ENCODE measurements at regions not wholly inside any gene's neighbourhood (a gene's known extent, or its start where the extent isn't known, plus 50 kb on each side); places are given as distances from the start of the nearest gene placed in this dataset.

DNA sequence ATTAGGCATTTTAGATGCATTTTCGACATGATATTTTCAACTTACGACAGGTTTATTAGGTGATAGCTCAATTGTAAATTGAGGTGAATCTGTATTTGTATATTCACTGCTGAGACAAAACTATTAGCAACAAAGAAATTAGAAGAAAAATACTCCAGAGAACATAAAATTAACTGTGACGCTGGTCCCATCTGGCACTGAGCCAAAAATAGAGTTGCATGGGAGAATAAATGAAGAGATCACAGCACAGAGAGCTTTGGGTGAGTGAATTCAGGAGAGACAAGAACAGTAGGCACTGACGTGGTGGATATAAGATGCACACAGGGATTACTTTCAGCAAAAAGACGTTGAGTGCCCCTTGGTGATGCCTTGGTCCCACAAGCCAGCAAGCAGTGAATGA is 306.2 kb upstream of the RAB6C start:
- no peaks in the 10 kb centered on the region for H4K20me1 ChIP-seq (ENCODE audit: control insufficient read depth, insufficient read depth, low read depth, low read length)
- H3F3A ChIP-seq (ENCODE audit: control insufficient read depth, insufficient read depth), result no peaks in the 10 kb centered on the region
- no peak for TF ChIP-seq EZH2phosphoT487 (IDR thresholded peaks at IDR 0.05; ENCODE audit: borderline replicate concordance, low read length)
- TF ChIP-seq, protein P1, sequence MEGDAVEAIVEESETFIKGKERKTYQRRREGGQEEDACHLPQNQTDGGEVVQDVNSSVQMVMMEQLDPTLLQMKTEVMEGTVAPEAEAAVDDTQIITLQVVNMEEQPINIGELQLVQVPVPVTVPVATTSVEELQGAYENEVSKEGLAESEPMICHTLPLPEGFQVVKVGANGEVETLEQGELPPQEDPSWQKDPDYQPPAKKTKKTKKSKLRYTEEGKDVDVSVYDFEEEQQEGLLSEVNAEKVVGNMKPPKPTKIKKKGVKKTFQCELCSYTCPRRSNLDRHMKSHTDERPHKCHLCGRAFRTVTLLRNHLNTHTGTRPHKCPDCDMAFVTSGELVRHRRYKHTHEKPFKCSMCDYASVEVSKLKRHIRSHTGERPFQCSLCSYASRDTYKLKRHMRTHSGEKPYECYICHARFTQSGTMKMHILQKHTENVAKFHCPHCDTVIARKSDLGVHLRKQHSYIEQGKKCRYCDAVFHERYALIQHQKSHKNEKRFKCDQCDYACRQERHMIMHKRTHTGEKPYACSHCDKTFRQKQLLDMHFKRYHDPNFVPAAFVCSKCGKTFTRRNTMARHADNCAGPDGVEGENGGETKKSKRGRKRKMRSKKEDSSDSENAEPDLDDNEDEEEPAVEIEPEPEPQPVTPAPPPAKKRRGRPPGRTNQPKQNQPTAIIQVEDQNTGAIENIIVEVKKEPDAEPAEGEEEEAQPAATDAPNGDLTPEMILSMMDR (IDR thresholded peaks at IDR 0.05; ENCODE audit: low read depth, low read length, poor library complexity, severe bottlenecking), result no peak
- peaks cover 16% of the 10 kb centered on the region for H3K27me3 ChIP-seq (ENCODE audit: control insufficient read depth, low read length)
- no peak overlapping the region for H3K27ac ChIP-seq (ENCODE audit: low read depth, low read length)
- H3K9me2 ChIP-seq (replicated peaks; ENCODE audit: control insufficient read depth, low read length), result no peaks in the 10 kb centered on the region
- no peak overlapping the region for H3K4me3 ChIP-seq (ENCODE audit: low read length)
- H3K9me3 ChIP-seq (ENCODE audit: control insufficient read depth, insufficient read depth, low read length), result no peaks in the 10 kb centered on the region
- no peaks in the 10 kb centered on the region for H3K36me3 ChIP-seq (ENCODE audit: control insufficient read depth, low read length)
- no peak overlapping the region for H3K4me2 ChIP-seq (ENCODE audit: low read length)
- H3K4me1 ChIP-seq (ENCODE audit: control insufficient read depth, low read length), result no peaks in the 10 kb centered on the region
- no peaks in the 10 kb centered on the region for H3K79me2 ChIP-seq (ENCODE audit: control insufficient read depth, low read length)

DNA sequence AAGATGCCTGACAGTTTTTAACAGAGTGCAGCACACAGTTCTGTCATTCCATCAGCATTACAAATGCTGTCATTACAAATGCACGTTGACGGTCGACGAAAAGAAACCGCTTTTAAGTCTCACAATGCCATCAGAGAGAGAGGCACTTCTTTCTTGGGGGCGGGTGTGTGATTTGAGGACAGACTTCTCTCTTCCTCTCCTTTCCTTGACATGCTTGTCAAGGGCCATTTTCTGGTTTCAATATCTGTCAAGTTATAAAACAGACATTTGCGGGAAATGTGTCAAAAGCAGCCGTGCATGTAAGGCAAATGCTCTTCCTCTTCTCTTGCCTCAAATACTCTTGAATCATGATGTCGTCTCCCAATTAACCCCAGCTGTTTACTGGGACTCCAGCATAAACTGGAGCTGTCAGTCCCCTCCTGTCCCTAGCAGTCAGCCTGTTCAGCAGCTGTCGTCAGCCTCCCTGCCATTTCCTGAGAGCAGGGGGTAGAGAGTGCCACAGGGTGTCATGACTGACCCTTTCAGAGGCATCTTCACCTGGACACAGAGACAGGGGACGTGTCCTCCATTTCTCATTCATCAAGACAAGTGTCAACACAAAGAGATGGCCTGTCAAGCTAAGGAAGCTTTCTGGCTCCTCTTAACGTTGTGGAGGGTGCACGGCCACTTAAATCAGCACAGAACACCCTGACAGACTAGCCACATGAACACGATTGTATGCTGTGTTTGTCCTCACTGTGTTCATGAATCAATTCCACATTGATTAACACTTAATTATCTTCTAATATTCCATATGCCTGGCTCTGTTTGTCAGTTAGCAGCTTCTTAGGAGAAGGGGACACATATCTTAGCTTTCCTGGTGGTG is 305.4 kb upstream of the RAB6C start:
- no peaks in the 10 kb centered on the region for H3K36me3 ChIP-seq (ENCODE audit: control insufficient read depth, low read length)
- H3K9me2 ChIP-seq (replicated peaks; ENCODE audit: control insufficient read depth, low read length), result no peaks in the 10 kb centered on the region
- TF ChIP-seq, protein P1 (IDR thresholded peaks at IDR 0.05; ENCODE audit: low read depth, low read length, poor library complexity, severe bottlenecking), result no peak
- H3F3A ChIP-seq (ENCODE audit: control insufficient read depth, insufficient read depth), result no peaks in the 10 kb centered on the region
- no peaks in the 10 kb centered on the region for H4K20me1 ChIP-seq (ENCODE audit: control insufficient read depth, insufficient read depth, low read depth, low read length)
- no peak overlapping the region for H3K4me2 ChIP-seq (ENCODE audit: low read length)
- no peaks in the 10 kb centered on the region for H3K9me3 ChIP-seq (ENCODE audit: control insufficient read depth, insufficient read depth, low read length)
- H3K27ac ChIP-seq (ENCODE audit: low read depth, low read length), result no peak overlapping the region
- H3K79me2 ChIP-seq (ENCODE audit: control insufficient read depth, low read length), result no peaks in the 10 kb centered on the region
- H3K4me1 ChIP-seq (ENCODE audit: control insufficient read depth, low read length), result no peaks in the 10 kb centered on the region
- H3K27me3 ChIP-seq (ENCODE audit: control insufficient read depth, low read length), result peaks cover 16% of the 10 kb centered on the region
- H3K4me3 ChIP-seq (ENCODE audit: low read length), result no peak overlapping the region

DNA sequence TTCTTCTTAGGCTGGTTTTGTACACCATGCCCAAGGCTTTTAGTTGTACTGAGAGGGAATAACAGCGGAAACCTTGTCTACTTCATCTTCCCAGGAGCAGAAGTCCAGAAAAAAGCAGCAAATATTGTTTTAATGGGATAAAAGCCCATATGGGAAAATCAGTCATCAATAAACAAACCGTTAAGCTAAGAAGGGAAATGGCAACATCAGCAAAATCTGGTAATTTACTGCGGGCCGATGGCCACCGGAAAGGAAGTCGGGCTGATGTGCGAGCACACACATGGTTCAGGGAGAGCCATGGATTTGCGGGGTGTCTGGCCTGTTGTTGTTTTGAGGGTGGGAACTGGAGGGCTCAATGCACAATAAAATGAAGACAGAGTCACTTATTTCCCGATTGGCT is 300.7 kb upstream of the RAB6C start:
- H3K79me2 ChIP-seq (ENCODE audit: control insufficient read depth, low read length), result no peaks in the 10 kb centered on the region
- no peaks in the 10 kb centered on the region for H3F3A ChIP-seq (ENCODE audit: control insufficient read depth, insufficient read depth)
- no peak overlapping the region for H3K27ac ChIP-seq (ENCODE audit: low read depth, low read length)
- H3K36me3 ChIP-seq (ENCODE audit: control insufficient read depth, low read length), result no peaks in the 10 kb centered on the region
- no peaks in the 10 kb centered on the region for H3K9me2 ChIP-seq (replicated peaks; ENCODE audit: control insufficient read depth, low read length)
- H4K20me1 ChIP-seq (ENCODE audit: control insufficient read depth, insufficient read depth, low read depth, low read length), result no peaks in the 10 kb centered on the region
- H3K4me3 ChIP-seq (ENCODE audit: low read length), result no peak overlapping the region
- H3K9me3 ChIP-seq (ENCODE audit: control insufficient read depth, insufficient read depth, low read length), result no peaks in the 10 kb centered on the region
- H3K4me1 ChIP-seq (ENCODE audit: control insufficient read depth, low read length), result no peaks in the 10 kb centered on the region
- no peak overlapping the region for H3K4me2 ChIP-seq (ENCODE audit: low read length)
- TF ChIP-seq, protein P1 (IDR thresholded peaks at IDR 0.05; ENCODE audit: low read depth, low read length, poor library complexity, severe bottlenecking), result no peak
- TF ChIP-seq EZH2phosphoT487 (IDR thresholded peaks at IDR 0.05; ENCODE audit: borderline replicate concordance, low read length), result no peak
- H3K27me3 ChIP-seq (ENCODE audit: control insufficient read depth, low read length), result peaks cover 8% of the 10 kb centered on the region

Measured in DOHH2 (cell line).